ENCODE measurements at regions not wholly inside any gene's neighbourhood (a gene's known extent, or its start where the extent isn't known, plus 50 kb on each side); places are given as distances from the start of the nearest gene placed in this dataset.

DNA sequence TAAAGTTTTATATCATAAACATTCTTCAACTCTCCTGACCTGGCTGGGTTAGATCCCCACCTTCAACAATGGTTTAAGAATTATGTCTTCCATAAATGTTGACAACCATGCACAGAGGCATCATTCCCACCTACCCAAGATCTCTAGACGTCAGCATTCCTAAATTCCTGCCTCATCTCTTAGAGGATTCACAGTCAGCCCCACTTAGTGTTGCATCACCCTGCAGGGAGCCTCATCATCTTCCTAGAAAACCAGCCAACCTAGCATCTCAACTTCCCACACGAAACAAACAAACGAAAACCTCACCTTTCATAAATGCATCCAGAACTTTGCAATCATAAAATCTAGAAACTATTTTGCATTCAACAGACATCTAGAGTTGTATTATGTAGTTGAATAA lies 816.1 kb upstream of the C9orf72 start:
- TF ChIP-seq CTCF (IDR thresholded peaks at IDR 0.05; ENCODE audit: low read depth, low read length), result no peak
- no peak for TF ChIP-seq EZH2phosphoT487 (IDR thresholded peaks at IDR 0.05; ENCODE audit: low read depth)
